GM12864 (cell line): ENCODE measurements at regions not wholly inside any gene's neighbourhood (a gene's known extent, or its start where the extent isn't known, plus 50 kb on each side); places are given as distances from the start of the nearest gene placed in this dataset.

Experiments
- DNase-seq: peaks from one replicate; pipeline ENCODE4 v3.0.0-alpha.2; 2011; ENCODE audit warnings: low read depth
- H3K4me3 ChIP-seq: 2 replicates; pipeline ENCODE4 v1.5.1; 2011; ENCODE audit warnings: mild to moderate bottlenecking, low read depth, low read length, control low read depth
- CTCF ChIP-seq: IDR thresholded peaks from 2 replicates; pipeline ENCODE4 v1.5.1; 2011; ENCODE audit warnings: low read depth, mild to moderate bottlenecking, moderate library complexity, low read length, control low read depth, inconsistent platforms; ENCODE audit errors: missing control alignments

- no peak overlapping the region for H3K4me3 ChIP-seq
- TF ChIP-seq CTCF = no peak
- no peak for DNase-seq
Measured at GRCh38 chr13:44229371-44230030, 144.1 kb upstream of the SERP2 start.

- no peak for DNase-seq
- TF ChIP-seq CTCF = no peak
Measured at GRCh38 chr13:44230071-44230470, 143.6 kb upstream of the SERP2 start.

GRCh38 chr13:44230736-44231135 lies 142.9 kb upstream of the SERP2 start:
- no peak for DNase-seq
- TF ChIP-seq CTCF = no peak
- H3K4me3 ChIP-seq = no peak overlapping the region

More at GRCh38 chr13:44230071-44230470, 143.6 kb upstream of the SERP2 start:
- H3K4me3 ChIP-seq = no peak overlapping the region

- DNase-seq = no peak
- no peak for TF ChIP-seq CTCF
- H3K4me3 ChIP-seq = no peak overlapping the region
Measured at GRCh38 chr13:44231786-44232516, 141.7 kb upstream of the SERP2 start.

GRCh38 chr13:44232774-44233173 lies 140.8 kb upstream of the SERP2 start:
- DNase-seq = no peak
- no peak for TF ChIP-seq CTCF
- H3K4me3 ChIP-seq = no peak overlapping the region

GRCh38 chr13:44234566-44234965 lies 139.1 kb upstream of the SERP2 start:
- TF ChIP-seq CTCF = no peak
- no peak for DNase-seq
- no peak overlapping the region for H3K4me3 ChIP-seq
